Suprapubic skin (tissue), 4 donors: ENCODE measurements at regions not wholly inside any gene's neighbourhood (a gene's known extent, or its start where the extent isn't known, plus 50 kb on each side); places are given as distances from the start of the nearest gene placed in this dataset.

Experiments used
- DNase-seq, 2 donors: peaks; one replicate each; pipeline ENCODE4 v3.0.0-alpha.2; 2019; ENCODE audit warnings: low spot score in 2 of 2
- H3K27ac ChIP-seq: fragments of 200-600 bp; sonication (generic); one replicate; pipeline ENCODE4 v1.5.1; 2019
- H3K27me3 ChIP-seq: fragments of 200-600 bp; sonication (generic); one replicate; pipeline ENCODE4 v1.5.1; 2019
- H3K36me3 ChIP-seq: fragments of 200-600 bp; sonication (generic); one replicate; pipeline ENCODE4 v1.5.1; 2019
- H3K4me1 ChIP-seq: fragments of 200-600 bp; sonication (generic); one replicate; pipeline ENCODE4 v1.5.1; 2019
- H3K4me3 ChIP-seq: fragments of 200-600 bp; sonication (generic); one replicate; pipeline ENCODE4 v1.5.1; 2019; ENCODE audit warnings: mild to moderate bottlenecking
- H3K9me3 ChIP-seq: fragments of 200-600 bp; sonication (generic); one replicate; pipeline ENCODE4 v1.5.1; 2019
- CTCF ChIP-seq, 2 donors: fragments of 200-600 bp in 1 of 2; fragments of 450-650 bp in 1 of 2; sonication (generic) in 1 of 2; IDR thresholded peaks; one replicate each; pipeline ENCODE4 v1.5.1; 2016 to 2019; ENCODE audit warnings: antibody characterized with exemption in 2 of 2, mild to moderate bottlenecking in 1 of 2, moderate library complexity in 1 of 2
- EP300 ChIP-seq: sonication (generic); formaldehyde crosslinking; IDR thresholded peaks from one replicate; pipeline ENCODE4 v1.6.1; 2017; ENCODE audit warnings: antibody characterized with exemption
- POLR2A ChIP-seq, 2 donors: fragments of 450-650 bp; IDR thresholded peaks; one replicate each; pipeline ENCODE4 v1.6.1; 2017; ENCODE audit warnings: antibody characterized with exemption in 2 of 2, mild to moderate bottlenecking in 2 of 2, moderate library complexity in 2 of 2
- POLR2AphosphoS5 ChIP-seq, 3 donors: sonication (generic); formaldehyde crosslinking; IDR thresholded peaks; one replicate each; pipeline ENCODE4 v1.6.1; 2017; ENCODE audit warnings: antibody characterized with exemption in 3 of 3
- WGBS: methylation state at CpG from one replicate; pipeline ENCODE4 v1.1.5; 2018; 5-methylcytosine and 5-hydroxymethylcytosine counted together

GRCh38 chr15:70461992-70462391, 301.4 kb downstream of the UACA start:
- H3K27me3 ChIP-seq: no peaks in the 10 kb centered on the region
- H3K4me1 ChIP-seq: peaks cover 19% of the 10 kb centered on the region
- H3K9me3 ChIP-seq: no peaks in the 10 kb centered on the region
- no peak for DNase-seq
- H3K36me3 ChIP-seq: no peaks in the 10 kb centered on the region
- H3K27ac ChIP-seq: no peak overlapping the region
- H3K4me3 ChIP-seq: no peak overlapping the region
- WGBS: 62% methylated on average over 1 of the region's 1 CpG
- TF ChIP-seq POLR2A (IDR thresholded peaks at IDR 0.05) (no peak), CTCF (IDR thresholded peaks at IDR 0.05) (no peak), POLR2AphosphoS5 (IDR thresholded peaks at IDR 0.05) (no peak), EP300 (no peak)

GRCh38 chr15:70461017-70461416, 302.3 kb downstream of the UACA start:
- H3K4me1 ChIP-seq: peaks cover 19% of the 10 kb centered on the region
- TF ChIP-seq CTCF (IDR thresholded peaks at IDR 0.05) (no peak), POLR2AphosphoS5 (IDR thresholded peaks at IDR 0.05) (no peak), EP300 (no peak), POLR2A (IDR thresholded peaks at IDR 0.05) (no peak)
- no peak for DNase-seq
- no peak overlapping the region for H3K4me3 ChIP-seq
- no peaks in the 10 kb centered on the region for H3K36me3 ChIP-seq
- H3K27ac ChIP-seq: no peak overlapping the region
- no peaks in the 10 kb centered on the region for H3K27me3 ChIP-seq
- no peaks in the 10 kb centered on the region for H3K9me3 ChIP-seq
- 56% methylated on average over 1 of the region's 1 CpG for WGBS

GRCh38 chr15:70459312-70459711, 304.0 kb downstream of the UACA start:
- Histone ChIP-seq H3K36me3 (no peaks in the 10 kb centered on the region), H3K4me3 (no peak overlapping the region), H3K9me3 (no peaks in the 10 kb centered on the region), H3K27ac (no peak overlapping the region), H3K27me3 (no peaks in the 10 kb centered on the region), H3K4me1 (peaks cover 19% of the 10 kb centered on the region)
- TF ChIP-seq EP300 (no peak), POLR2A (IDR thresholded peaks at IDR 0.05) (no peak), CTCF (IDR thresholded peaks at IDR 0.05) (no peak), POLR2AphosphoS5 (IDR thresholded peaks at IDR 0.05) (no peak)
- no peak for DNase-seq
- 95% methylated on average over 4 of the region's 4 CpGs for WGBS

- Histone ChIP-seq H3K36me3 (no peaks in the 10 kb centered on the region), H3K27me3 (no peaks in the 10 kb centered on the region), H3K27ac (no peak overlapping the region), H3K9me3 (no peaks in the 10 kb centered on the region), H3K4me1 (no peaks in the 10 kb centered on the region), H3K4me3 (no peak overlapping the region)
- no peak for TF ChIP-seq POLR2AphosphoS5 (IDR thresholded peaks at IDR 0.05)
- DNase-seq: no peak
- WGBS: 87% methylated on average over 5 of the region's 5 CpGs
Measured at GRCh38 chr15:70453766-70454165, 309.6 kb downstream of the UACA start.

GRCh38 chr15:70453238-70453637, 310.1 kb downstream of the UACA start:
- Histone ChIP-seq H3K36me3 (no peaks in the 10 kb centered on the region), H3K4me1 (no peaks in the 10 kb centered on the region), H3K27ac (no peak overlapping the region), H3K9me3 (no peaks in the 10 kb centered on the region), H3K27me3 (peaks cover 4% of the 10 kb centered on the region), H3K4me3 (no peak overlapping the region)
- WGBS: 76% methylated on average over 6 of the region's 6 CpGs
- no peak for TF ChIP-seq POLR2AphosphoS5 (IDR thresholded peaks at IDR 0.05)
- TF ChIP-seq CTCF (IDR thresholded peaks at IDR 0.05): no peak
- no peak for TF ChIP-seq POLR2A (IDR thresholded peaks at IDR 0.05)
- TF ChIP-seq EP300: no peak
- no peak for DNase-seq
